ENCODE measurements at regions not wholly inside any gene's neighbourhood (a gene's known extent, or its start where the extent isn't known, plus 50 kb on each side); places are given as distances from the start of the nearest gene placed in this dataset.

GRCh38 chrX:44433556-44433955 lies 90.1 kb upstream of the EFHC2 start:
- Histone ChIP-seq H3K27me3 (no peaks in the 10 kb centered on the region), H3K9me3 (no peaks in the 10 kb centered on the region), H3K4me3 (no peak overlapping the region), H3K36me3 (no peaks in the 10 kb centered on the region), H3K27ac (no peak overlapping the region), H3K4me1 (no peaks in the 10 kb centered on the region)
- 77% methylated on average over 3 of the region's 3 CpGs; no CpG with 5 or more reads in 1 of the 2 donors for WGBS, 2 donors (ENCODE audit: low coverage in 1 of 2)
- in situ Hi-C loops (cut with MboI; ENCODE audit: low pct_ligation_motif_present in 1 of 4, low pct_unique_long_range_greater_than_20kb in 1 of 4, low sequenced_read_pairs in 3 of 4) (no loop called here), intact Hi-C loops (cut with DNase I; ENCODE audit: low total_unique reads) (no loop called here)
- no peak for TF ChIP-seq EP300 (IDR thresholded peaks at IDR 0.05; ENCODE audit: low read depth)
- TF ChIP-seq POLR2AphosphoS5 (IDR thresholded peaks at IDR 0.05): no peak
- TF ChIP-seq POLR2A (IDR thresholded peaks at IDR 0.05): no peak
- TF ChIP-seq, protein P1, sequence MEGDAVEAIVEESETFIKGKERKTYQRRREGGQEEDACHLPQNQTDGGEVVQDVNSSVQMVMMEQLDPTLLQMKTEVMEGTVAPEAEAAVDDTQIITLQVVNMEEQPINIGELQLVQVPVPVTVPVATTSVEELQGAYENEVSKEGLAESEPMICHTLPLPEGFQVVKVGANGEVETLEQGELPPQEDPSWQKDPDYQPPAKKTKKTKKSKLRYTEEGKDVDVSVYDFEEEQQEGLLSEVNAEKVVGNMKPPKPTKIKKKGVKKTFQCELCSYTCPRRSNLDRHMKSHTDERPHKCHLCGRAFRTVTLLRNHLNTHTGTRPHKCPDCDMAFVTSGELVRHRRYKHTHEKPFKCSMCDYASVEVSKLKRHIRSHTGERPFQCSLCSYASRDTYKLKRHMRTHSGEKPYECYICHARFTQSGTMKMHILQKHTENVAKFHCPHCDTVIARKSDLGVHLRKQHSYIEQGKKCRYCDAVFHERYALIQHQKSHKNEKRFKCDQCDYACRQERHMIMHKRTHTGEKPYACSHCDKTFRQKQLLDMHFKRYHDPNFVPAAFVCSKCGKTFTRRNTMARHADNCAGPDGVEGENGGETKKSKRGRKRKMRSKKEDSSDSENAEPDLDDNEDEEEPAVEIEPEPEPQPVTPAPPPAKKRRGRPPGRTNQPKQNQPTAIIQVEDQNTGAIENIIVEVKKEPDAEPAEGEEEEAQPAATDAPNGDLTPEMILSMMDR (IDR thresholded peaks at IDR 0.05): no peak
- no peak for DNase-seq

DNA sequence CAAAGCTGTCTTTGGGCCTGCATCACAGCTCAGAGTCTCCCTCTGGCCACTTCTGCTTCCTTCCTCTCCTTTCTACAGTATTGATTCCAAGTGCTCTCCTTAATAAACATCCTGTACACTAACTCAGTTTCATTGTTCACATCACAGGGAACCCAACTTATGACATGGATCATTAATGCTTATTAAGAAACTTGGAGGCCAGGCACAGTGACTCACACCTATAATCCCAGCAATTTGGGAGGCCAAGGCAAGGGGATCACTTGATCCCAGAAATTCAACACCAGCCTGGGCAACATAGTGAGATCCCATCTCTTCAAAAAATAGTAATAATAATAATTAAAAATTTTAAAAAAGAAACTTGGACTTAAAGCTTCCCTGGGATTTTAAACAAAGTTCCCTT lies 89.2 kb upstream of the EFHC2 start:
- no peaks in the 10 kb centered on the region for H3K4me1 ChIP-seq
- in situ Hi-C loops (cut with MboI; ENCODE audit: low pct_ligation_motif_present in 1 of 4, low pct_unique_long_range_greater_than_20kb in 1 of 4, low sequenced_read_pairs in 3 of 4) (no loop called here), intact Hi-C loops (cut with DNase I; ENCODE audit: low total_unique reads) (no loop called here)
- DNase-seq: no peak
- TF ChIP-seq POLR2A (IDR thresholded peaks at IDR 0.05): no peak
- no peak for TF ChIP-seq EP300 (IDR thresholded peaks at IDR 0.05; ENCODE audit: low read depth)
- TF ChIP-seq POLR2AphosphoS5 (IDR thresholded peaks at IDR 0.05): no peak
- TF ChIP-seq, protein P1 (IDR thresholded peaks at IDR 0.05): no peak
- H3K4me3 ChIP-seq: no peak overlapping the region
- H3K9me3 ChIP-seq: no peaks in the 10 kb centered on the region
- no peaks in the 10 kb centered on the region for H3K27me3 ChIP-seq
- no peak overlapping the region for H3K27ac ChIP-seq
- no peaks in the 10 kb centered on the region for H3K36me3 ChIP-seq

DNA sequence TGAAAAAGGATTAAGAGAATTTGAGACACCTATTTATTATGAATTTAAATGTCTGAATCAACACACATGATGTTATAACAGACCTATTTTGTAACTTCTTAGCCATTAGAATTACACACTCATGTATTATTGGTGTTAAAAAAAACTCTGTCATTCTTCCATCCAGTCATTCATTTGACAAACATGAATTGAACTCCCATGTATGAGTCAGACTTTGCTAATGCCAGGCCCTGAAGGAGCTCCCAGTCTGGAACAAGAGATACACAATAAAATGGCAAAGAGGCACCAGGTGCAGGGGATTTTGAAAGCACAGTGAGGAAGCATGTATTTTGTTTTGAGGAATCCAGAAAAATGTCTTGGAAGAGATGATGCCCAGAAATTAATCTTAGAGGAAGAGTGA lies 87.7 kb upstream of the EFHC2 start:
- H3K4me3 ChIP-seq: no peak overlapping the region
- no peak for DNase-seq

DNA sequence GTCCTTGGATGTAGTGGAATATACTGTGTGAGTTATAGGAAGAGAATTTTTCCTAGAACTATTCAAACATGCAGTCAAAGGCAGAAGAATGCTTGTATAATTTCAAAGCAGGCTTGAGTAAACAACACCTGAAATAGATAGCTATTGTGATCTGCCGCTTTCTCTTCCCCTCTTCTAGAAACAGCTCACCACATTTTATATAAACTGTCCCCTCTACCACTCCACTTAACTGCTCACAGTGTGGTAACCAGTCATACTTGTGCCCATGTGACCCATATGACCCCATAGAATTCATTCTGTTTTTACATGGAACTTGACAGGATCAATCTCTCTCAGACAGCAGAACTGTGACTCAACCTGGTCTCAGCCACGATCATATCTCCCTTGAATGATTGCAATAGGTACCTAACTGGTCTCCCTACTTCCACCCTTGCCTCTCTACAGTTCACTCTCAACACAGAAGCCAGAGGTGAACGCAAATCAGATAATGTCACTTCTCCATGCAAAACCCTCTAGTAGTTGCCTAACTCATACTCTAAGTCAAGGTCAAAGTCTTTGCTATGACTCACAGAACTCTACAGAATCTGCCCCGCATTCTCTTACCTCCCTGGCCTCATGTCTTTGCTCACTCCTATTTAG lies 85.6 kb upstream of the EFHC2 start:
- no peaks in the 10 kb centered on the region for H3K27me3 ChIP-seq
- H3K9me3 ChIP-seq: no peaks in the 10 kb centered on the region
- H3K4me3 ChIP-seq: no peak overlapping the region
- TF ChIP-seq, protein P1 (IDR thresholded peaks at IDR 0.05): no peak
- no peak for TF ChIP-seq POLR2AphosphoS5 (IDR thresholded peaks at IDR 0.05)
- no peak for TF ChIP-seq POLR2A (IDR thresholded peaks at IDR 0.05)
- TF ChIP-seq EP300 (IDR thresholded peaks at IDR 0.05; ENCODE audit: low read depth): no peak
- H3K4me1 ChIP-seq: no peaks in the 10 kb centered on the region
- intact Hi-C loops (cut with DNase I; ENCODE audit: low total_unique reads) (no loop called here), in situ Hi-C loops (cut with MboI; ENCODE audit: low pct_ligation_motif_present in 1 of 4, low pct_unique_long_range_greater_than_20kb in 1 of 4, low sequenced_read_pairs in 3 of 4) (no loop called here)
- no peak for DNase-seq
- WGBS, 2 donors (ENCODE audit: low coverage in 1 of 2): 65% methylated on average over 4 of the region's 4 CpGs; no CpG with 5 or more reads in 1 of the 2 donors
- H3K36me3 ChIP-seq: no peaks in the 10 kb centered on the region
- no peak overlapping the region for H3K27ac ChIP-seq

More for the DNA sequence above, 87.7 kb upstream of the EFHC2 start:
- Histone ChIP-seq H3K4me1 (no peaks in the 10 kb centered on the region), H3K27ac (no peak overlapping the region), H3K36me3 (no peaks in the 10 kb centered on the region), H3K9me3 (no peaks in the 10 kb centered on the region), H3K27me3 (no peaks in the 10 kb centered on the region)
- TF ChIP-seq POLR2AphosphoS5 (IDR thresholded peaks at IDR 0.05) (no peak), POLR2A (IDR thresholded peaks at IDR 0.05) (no peak), EP300 (IDR thresholded peaks at IDR 0.05; ENCODE audit: low read depth) (no peak)
- TF ChIP-seq, protein P1 (IDR thresholded peaks at IDR 0.05): no peak
- in situ Hi-C loops (cut with MboI; ENCODE audit: low pct_ligation_motif_present in 1 of 4, low pct_unique_long_range_greater_than_20kb in 1 of 4, low sequenced_read_pairs in 3 of 4) (no loop called here), intact Hi-C loops (cut with DNase I; ENCODE audit: low total_unique reads) (no loop called here)

Data from transverse colon (tissue), 4 donors.